ENCODE measurements at regions not wholly inside any gene's neighbourhood (a gene's known extent, or its start where the extent isn't known, plus 50 kb on each side); places are given as distances from the start of the nearest gene placed in this dataset.

- Histone ChIP-seq H3K4me2 (ENCODE audit: low read length) (no peak overlapping the region), H4K20me1 (ENCODE audit: insufficient read depth, low read length) (peaks cover 79% of the 10 kb centered on the region), H2AFZ (ENCODE audit: low read depth, low read length) (no peak overlapping the region), H3K9me3 (ENCODE audit: insufficient read depth, low read length) (no peaks in the 10 kb centered on the region), H3K4me1 (ENCODE audit: low read length) (peaks cover 50% of the 10 kb centered on the region), H3K9ac (ENCODE audit: low read length) (no peak overlapping the region), H3K27me3 (ENCODE audit: low read depth, low read length) (no peaks in the 10 kb centered on the region), H3K27ac (ENCODE audit: low read length) (peak overlapping the region; percentile 99; the same call in 1 of the 2 replicates), H3K79me2 (ENCODE audit: low read length) (peaks cover 99% of the 10 kb centered on the region), H3K4me3 (ENCODE audit: low read length) (no peak overlapping the region), H3K36me3 (replicated peaks; ENCODE audit: low read depth, low read length) (peaks cover 66% of the 10 kb centered on the region)
- TF ChIP-seq EZH2phosphoT487 (IDR thresholded peaks at IDR 0.05; ENCODE audit: low read depth) = no peak
- TF ChIP-seq, protein P1, sequence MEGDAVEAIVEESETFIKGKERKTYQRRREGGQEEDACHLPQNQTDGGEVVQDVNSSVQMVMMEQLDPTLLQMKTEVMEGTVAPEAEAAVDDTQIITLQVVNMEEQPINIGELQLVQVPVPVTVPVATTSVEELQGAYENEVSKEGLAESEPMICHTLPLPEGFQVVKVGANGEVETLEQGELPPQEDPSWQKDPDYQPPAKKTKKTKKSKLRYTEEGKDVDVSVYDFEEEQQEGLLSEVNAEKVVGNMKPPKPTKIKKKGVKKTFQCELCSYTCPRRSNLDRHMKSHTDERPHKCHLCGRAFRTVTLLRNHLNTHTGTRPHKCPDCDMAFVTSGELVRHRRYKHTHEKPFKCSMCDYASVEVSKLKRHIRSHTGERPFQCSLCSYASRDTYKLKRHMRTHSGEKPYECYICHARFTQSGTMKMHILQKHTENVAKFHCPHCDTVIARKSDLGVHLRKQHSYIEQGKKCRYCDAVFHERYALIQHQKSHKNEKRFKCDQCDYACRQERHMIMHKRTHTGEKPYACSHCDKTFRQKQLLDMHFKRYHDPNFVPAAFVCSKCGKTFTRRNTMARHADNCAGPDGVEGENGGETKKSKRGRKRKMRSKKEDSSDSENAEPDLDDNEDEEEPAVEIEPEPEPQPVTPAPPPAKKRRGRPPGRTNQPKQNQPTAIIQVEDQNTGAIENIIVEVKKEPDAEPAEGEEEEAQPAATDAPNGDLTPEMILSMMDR (IDR thresholded peaks at IDR 0.05; ENCODE audit: low read depth, low read length) = no peak
Observed at GRCh38 chr7:22664988-22665798, 61.8 kb upstream of the IL6 start.

GRCh38 chr7:22663721-22664120 lies 63.3 kb upstream of the IL6 start:
- Histone ChIP-seq H3K36me3 (replicated peaks; ENCODE audit: low read depth, low read length) (peaks cover 66% of the 10 kb centered on the region), H3K9ac (ENCODE audit: low read length) (peak overlapping the region; percentile 67), H3K4me1 (ENCODE audit: low read length) (peaks cover 60% of the 10 kb centered on the region), H3K4me3 (ENCODE audit: low read length) (peak overlapping the region; percentile 53), H2AFZ (ENCODE audit: low read depth, low read length) (no peak overlapping the region), H3K4me2 (ENCODE audit: low read length) (peak overlapping the region; percentile 80), H3K27me3 (ENCODE audit: low read depth, low read length) (no peaks in the 10 kb centered on the region), H3K27ac (ENCODE audit: low read length) (peak overlapping the region; percentile 99), H3K79me2 (ENCODE audit: low read length) (peaks cover 99% of the 10 kb centered on the region), H4K20me1 (ENCODE audit: insufficient read depth, low read length) (peaks cover 79% of the 10 kb centered on the region), H3K9me3 (ENCODE audit: insufficient read depth, low read length) (no peaks in the 10 kb centered on the region)
- TF ChIP-seq EZH2phosphoT487 (IDR thresholded peaks at IDR 0.05; ENCODE audit: low read depth) = no peak
- TF ChIP-seq, protein P1 (IDR thresholded peaks at IDR 0.05; ENCODE audit: low read depth, low read length) = no peak

- Histone ChIP-seq H3K4me1 (ENCODE audit: low read length) (peaks cover 64% of the 10 kb centered on the region), H4K20me1 (ENCODE audit: insufficient read depth, low read length) (peaks cover 79% of the 10 kb centered on the region), H3K36me3 (replicated peaks; ENCODE audit: low read depth, low read length) (peaks cover 66% of the 10 kb centered on the region), H3K27me3 (ENCODE audit: low read depth, low read length) (no peaks in the 10 kb centered on the region), H3K79me2 (ENCODE audit: low read length) (peaks cover 99% of the 10 kb centered on the region), H3K4me3 (ENCODE audit: low read length) (peak overlapping the region; percentile 60), H3K27ac (ENCODE audit: low read length) (peak overlapping the region; percentile 99), H3K4me2 (ENCODE audit: low read length) (peak overlapping the region; percentile 80), H3K9ac (ENCODE audit: low read length) (peak overlapping the region; percentile 67), H2AFZ (ENCODE audit: low read depth, low read length) (no peak overlapping the region), H3K9me3 (ENCODE audit: insufficient read depth, low read length) (no peaks in the 10 kb centered on the region)
- TF ChIP-seq, protein P1 (IDR thresholded peaks at IDR 0.05; ENCODE audit: low read depth, low read length) = no peak
- no peak for TF ChIP-seq EZH2phosphoT487 (IDR thresholded peaks at IDR 0.05; ENCODE audit: low read depth)
Observed at GRCh38 chr7:22663357-22663718, 63.7 kb upstream of the IL6 start.

GRCh38 chr7:22662556-22663356 lies 64.2 kb upstream of the IL6 start:
- Histone ChIP-seq H2AFZ (ENCODE audit: low read depth, low read length) (no peak overlapping the region), H4K20me1 (ENCODE audit: insufficient read depth, low read length) (peaks cover 79% of the 10 kb centered on the region), H3K27ac (ENCODE audit: low read length) (peak overlapping the region; percentile 99), H3K9ac (ENCODE audit: low read length) (peak overlapping the region; percentile 67), H3K9me3 (ENCODE audit: insufficient read depth, low read length) (no peaks in the 10 kb centered on the region), H3K4me2 (ENCODE audit: low read length) (peak overlapping the region; percentile 80), H3K4me1 (ENCODE audit: low read length) (peaks cover 70% of the 10 kb centered on the region), H3K79me2 (ENCODE audit: low read length) (peaks cover 99% of the 10 kb centered on the region), H3K4me3 (ENCODE audit: low read length) (peak overlapping the region; percentile 60), H3K27me3 (ENCODE audit: low read depth, low read length) (no peaks in the 10 kb centered on the region), H3K36me3 (replicated peaks; ENCODE audit: low read depth, low read length) (peaks cover 69% of the 10 kb centered on the region)
- TF ChIP-seq EZH2phosphoT487 (IDR thresholded peaks at IDR 0.05; ENCODE audit: low read depth) = no peak
- TF ChIP-seq, protein P1 (IDR thresholded peaks at IDR 0.05; ENCODE audit: low read depth, low read length) = no peak

All from OCI-LY3 (cell line).